GM21390 (cell line): ENCODE measurements at regions not wholly inside any gene's neighbourhood (a gene's known extent, or its start where the extent isn't known, plus 50 kb on each side); places are given as distances from the start of the nearest gene placed in this dataset.
"Not testable (repeated sequence)": the region's sequence is repeated elsewhere in the genome, so short reads cannot be mapped to it uniquely, and the experiment has no call there.

Experiments used
- ATAC-seq: cut with Tn5 transposase; IDR thresholded peaks from one replicate; pipeline ENCODE4 v1.9.1; 2021; ENCODE audit not compliant: unreplicated experiment

DNA sequence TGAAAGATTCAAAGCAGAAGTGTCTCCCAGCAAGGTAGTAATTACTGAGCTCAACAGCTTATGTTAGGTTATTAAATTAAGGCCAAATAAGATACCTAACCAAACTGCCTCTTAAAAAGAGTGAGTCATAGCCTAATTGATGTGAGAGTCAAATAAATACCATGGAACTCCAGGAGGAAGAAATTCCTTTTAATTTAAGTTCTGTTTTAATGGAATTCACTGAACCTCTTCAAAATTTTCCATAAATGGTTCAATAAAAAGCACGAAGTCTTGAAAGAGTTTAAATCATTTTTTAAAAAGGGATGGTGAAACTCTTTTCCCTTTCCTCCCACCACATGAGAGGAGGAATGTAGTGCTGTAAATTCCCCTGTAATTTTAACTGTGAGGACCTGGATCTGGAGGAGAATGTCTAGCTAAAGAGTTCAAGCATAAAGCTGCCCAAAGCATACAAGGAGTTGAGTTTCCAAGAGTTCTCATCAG lies 180.8 kb upstream of the MMADHC start:
- no peak for ATAC-seq

DNA sequence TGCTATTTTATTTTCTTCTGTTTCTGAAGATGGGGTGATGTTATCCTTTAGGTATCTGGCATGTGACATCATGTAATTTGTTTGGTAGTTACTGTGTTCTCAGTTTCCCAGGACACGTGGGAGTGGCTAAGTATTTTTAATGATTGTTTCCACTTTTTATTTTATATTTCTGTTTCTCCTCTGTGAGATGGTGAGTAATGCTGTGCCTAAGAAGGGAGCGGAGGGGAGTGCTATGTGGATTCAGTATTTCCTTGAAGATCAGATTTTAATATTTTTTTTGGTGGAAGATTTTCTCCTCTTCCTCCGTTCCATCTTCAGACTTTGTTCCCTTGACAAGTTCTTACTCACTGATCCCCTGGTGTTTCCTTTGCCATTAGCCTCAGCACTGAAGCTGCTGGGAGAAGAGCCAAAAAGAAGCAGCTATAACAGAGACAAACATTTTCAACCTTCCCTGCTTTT lies 180.0 kb upstream of the MMADHC start:
- no peak for ATAC-seq

DNA sequence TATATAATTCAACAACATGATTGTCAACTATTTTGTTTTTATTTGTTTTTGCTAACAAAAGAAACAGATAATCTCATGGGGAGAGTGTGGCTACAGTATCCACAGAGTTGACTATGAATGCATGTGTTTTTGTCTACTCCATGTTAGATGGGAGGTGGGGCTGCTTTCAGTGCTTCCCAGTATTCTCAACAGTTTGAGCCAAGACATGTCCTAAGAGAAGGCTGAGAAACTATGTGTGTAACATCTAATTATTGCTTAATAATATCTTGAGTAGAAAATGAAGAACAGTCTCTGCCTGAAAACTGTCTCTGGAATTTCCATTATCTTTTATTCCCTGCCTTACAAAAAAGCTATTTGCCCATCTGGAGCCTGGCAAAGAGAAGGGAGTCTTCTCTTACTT lies 178.8 kb upstream of the MMADHC start:
- ATAC-seq = no peak

DNA sequence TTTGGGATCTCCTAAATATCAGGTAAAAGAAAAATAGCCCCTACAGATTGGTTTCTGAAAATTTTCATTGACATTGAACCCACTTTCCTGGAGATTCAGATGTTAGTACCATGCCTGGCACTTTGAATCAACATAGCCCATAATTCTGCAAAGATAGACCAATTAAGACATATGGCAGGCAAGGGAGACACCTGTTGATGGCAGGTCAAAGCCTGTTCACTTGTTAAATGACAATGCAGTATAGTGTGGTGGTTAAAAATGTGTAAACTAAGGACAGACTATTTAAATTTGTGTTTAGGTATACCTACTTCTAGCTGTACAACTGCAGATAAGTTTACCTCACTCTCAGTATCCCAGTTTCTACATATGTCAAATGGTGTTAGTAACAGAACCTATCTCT lies 178.1 kb upstream of the MMADHC start:
- ATAC-seq = no peak

DNA sequence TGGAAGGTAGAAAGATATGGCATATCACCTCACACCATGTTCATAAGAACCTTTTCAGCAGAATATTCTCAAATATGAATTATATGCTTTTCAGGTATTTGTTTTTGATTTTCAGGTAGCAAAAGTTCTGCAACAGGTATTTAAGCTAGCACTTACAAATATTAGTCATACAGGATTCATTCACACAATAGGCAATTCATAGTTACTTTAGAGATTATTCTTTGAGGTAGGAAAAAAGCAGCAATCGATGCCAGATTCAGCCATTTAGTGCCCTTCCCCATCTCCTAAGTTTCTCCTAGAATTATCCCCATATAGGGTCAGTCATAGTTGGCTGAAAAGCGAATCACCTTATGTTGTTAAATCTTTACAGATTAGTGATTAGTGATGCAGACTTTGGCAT lies 177.4 kb upstream of the MMADHC start:
- ATAC-seq = no peak

DNA sequence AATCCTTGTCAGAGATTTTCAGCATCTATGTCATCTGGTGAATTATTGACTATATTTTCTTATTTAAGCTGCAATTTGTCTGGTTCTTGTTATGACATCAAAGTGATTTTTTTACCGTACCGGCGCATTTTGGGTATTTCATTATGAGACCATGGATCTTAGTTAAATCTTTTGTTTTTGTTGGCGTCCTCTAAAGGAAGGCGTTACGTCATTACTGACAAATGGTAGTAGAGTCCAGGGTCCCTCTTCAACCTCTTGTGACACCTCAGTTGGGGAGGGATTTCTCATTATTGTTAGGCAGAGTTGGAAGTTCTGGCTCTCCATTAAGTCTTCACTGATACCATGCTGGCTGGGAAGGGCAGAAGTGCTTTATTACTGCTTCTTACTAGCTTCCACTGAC lies 175.8 kb upstream of the MMADHC start:
- no peak for ATAC-seq

DNA sequence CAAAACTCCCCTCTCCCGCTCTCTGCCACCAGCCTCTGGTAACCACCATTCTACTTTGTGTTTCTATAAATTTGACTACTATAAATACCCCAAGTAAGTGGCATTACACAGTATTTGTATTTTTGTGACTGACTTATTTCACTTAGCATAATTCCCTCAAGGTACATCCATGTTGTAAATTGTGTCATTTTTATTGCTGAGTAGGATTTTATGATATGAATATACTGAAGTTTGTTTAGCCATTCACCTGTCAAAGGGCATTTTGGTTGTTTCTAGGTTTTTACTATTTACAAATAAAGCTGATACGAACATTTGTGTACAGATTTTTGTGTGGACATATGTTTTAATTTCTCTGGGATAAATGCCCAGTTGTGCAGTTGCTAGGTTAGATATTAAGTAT lies 174.0 kb upstream of the MMADHC start:
- ATAC-seq = no peak

DNA sequence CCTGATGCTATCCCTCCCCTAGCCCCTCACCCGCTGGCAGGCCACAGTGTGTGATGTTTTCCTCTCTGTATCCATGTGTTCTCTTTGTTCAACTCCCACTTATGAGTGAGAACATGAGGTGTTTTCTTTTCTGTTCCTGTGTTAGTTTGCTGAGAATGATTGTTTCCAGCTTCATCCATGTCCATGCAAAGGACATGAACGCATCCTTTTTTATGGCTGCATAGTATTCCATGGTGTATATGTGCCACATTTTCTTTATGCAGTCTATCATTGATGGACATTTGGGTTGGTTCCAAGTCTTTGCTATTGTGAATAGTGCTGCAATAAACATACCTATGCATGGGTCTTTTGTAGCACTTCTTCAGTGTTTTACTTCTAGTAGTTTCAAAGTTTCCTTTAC lies 171.8 kb upstream of the MMADHC start:
- not testable (repeated sequence) for ATAC-seq

DNA sequence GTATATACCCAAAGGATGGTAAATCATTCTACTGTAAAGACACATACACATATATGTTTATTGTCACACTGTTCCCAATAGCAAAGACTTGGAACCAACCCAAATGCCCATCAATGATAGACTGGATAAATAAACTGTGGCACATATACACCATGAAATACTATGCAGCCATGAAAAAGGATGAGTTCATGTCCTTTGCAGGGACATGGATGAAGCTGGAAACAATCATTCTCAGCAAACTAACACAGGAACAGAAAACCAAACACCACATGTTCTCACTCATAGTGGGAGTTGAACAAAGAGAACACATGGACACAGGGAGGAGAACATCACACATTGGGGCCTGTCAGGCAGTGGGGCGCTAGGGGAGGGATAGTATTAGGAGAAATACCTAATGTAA lies 167.1 kb upstream of the MMADHC start:
- not testable (repeated sequence) for ATAC-seq

DNA sequence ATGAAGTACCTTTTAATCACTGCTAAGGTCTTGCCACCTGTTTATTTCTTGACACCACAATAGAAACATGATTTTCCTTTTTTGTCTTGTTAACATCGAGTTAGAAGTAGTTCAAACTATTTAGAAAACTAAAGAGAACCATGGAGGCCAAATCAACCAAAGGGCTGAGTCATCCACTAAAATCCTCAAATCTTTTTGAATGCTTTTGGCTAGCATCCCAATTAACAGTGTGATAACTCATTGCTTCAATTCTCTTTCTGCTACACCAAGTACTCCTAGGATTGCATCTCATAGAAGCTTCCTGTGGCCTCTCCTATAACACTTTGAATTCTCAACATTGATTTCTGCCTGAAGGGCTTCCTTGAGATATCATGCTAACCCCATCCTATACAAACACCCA lies 159.9 kb upstream of the MMADHC start:
- ATAC-seq = no peak

DNA sequence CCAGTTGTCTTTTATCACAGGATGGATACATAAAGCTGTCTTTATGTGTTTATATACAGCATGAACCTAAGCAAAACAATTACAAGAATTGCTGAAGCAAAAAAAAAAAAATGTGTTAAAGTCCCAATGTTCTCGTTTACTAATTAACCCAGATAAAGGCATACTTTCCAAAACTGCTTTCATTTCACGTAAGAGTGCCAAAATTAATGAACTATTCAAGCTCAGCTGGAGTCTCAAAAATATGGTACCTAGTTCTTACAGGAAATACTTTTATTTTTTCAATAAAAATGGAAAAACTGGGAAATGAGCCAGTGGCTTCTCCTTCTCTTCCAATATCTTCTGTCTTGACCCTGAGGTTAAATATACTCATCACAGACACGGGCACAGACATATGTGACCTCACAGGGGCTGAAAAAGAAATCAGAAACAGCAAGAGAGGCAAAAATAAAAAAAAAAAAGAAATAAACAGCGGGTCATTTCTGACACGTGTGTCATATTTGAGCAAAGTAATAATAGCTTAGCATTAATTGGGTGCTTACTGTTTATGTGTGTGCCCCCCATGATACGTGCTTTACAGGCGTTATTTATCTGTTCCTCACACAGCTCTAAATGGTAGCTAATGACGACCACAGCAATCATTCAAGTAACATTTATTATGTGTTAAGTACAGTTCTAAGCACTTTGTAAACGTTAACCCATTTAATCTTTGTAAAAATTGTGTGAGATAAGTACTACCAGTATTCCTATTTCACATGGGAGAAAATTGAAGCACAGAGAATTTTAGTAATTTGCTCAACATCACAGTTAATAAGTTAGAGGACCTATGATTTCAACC lies 158.0 kb upstream of the MMADHC start:
- no peak for ATAC-seq

DNA sequence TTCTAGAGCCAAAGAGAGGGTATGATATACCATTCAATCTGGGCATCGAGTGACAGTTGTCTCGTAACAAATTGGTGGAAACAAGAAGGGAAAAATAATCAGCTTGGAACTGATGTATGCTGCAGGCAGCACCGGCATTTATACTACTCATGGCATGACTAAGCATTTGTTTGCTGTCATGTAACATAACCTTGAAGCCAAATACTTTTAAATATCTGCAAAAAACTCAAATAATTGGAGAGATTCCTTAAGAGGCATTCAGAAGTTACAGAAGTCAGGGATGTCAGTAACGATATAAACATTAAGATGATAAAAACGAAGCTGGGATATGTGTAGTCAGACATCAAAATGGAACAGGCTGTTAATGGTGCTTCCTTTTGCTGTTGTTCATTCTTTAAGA lies 157.3 kb upstream of the MMADHC start:
- no peak for ATAC-seq

DNA sequence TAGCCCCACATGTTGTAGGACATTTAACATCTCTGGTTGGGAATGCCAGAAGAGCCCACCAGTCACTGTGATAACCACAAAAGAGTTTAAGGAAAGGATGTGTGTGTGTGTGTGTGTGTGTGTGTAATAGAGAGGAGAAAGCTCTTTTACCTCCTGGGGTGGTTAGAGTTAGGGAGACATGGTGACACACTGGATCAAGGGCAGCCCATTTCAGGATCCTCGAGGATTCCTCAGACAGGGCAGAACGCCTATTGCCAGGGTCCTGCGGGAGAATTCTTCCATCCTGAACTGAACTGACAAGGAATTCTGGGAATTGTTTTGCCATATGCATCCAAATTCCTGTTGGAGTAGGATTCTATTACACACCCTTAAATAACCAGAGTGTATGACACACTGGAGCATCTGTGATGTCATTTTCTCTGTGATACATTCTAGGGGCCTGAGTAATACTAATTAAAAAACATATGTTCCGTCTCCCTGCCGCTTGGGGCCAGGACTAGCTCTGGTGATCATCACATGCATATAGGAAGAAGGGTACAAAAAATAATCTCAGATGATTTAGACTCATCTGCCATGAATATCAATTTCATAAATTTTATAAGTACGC lies 156.4 kb upstream of the MMADHC start:
- no peak for ATAC-seq

DNA sequence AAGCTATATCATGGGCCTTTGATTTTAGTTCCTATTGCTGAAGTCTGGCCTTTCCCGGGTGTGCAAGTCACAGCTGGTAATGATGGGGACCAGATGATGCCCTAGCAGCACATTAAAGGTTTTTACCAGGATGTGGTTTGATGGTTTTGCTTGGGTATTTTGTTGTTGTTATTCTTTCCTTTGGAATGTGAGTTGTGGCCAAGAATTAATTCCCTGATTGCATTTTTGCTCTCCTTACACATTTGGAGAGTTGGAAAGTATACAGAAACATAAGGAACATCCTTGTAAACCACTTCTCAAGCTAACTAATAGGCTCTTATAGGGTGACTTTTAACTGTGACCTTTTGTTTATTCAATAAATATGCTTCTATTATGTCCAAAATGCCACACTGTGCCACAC lies 154.1 kb upstream of the MMADHC start:
- ATAC-seq = no peak

DNA sequence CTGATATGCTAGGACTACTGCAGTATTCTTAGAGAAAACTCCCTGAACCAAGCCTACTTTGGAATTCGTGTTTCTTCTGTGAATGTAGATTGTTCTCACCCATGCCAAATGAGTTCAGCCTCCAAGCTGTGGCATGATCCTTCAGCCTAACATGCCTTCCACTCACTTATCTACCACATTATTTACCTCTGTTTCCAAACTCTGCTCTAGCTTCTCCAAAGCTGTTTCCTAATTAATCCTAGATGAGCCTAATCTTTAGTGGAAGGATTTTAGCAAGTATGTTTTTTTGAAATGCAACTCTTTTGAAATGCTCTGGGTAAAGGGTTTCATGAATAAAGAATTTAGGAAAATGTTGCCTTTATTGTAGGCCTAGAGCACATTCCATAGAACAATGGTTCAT lies 152.9 kb upstream of the MMADHC start:
- ATAC-seq = no peak

DNA sequence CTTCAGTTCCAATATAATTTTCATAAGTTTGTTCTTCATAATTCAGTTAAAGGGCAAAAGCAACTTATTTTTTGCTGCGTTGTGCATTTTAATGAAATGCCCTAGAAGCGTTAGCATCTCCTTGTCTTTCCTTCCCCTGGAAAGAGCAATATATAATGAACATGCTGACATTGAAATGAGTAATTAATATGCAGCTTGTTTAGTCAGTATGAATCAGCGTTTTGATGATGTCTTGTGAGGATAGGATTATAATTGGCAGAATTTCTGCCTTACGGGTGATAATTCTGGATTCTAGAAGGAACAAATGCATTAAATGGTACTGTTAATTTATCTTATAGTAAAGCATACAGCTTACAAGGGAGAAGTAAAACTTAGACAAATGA lies 152.3 kb upstream of the MMADHC start:
- no peak for ATAC-seq

DNA sequence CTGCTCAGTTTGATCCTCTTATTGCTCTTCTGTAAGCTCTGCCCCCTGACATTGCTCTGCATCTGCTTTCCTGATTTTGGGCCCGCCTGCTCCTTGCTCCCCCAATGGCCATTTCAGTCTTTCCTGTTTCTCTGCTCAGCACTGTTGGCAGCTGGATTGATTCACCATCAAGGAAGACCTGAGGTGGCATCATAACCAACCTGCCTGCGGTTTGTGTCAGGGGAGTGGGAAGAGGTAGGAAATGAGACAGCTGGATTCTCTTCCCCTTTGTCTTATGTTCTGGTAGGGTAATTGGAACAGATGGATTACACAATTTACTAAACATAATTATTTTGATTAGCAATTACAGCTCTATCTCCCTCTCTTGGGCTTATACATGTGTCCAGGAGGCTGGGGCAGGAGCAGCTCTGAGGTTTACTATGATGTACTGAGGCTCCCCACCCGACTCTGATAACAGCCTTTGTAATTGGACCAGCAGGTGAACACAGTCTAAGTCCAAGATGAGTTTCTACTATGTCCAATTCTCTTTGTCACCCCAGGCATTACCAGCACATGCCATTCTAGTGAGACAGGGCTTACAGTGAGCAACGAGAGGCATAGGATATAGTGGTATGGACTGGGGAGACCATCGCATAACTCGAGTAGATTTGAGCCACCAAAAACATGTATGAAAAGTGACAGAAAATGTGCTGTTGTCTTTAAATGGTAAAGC lies 151.8 kb upstream of the MMADHC start:
- ATAC-seq = no peak

DNA sequence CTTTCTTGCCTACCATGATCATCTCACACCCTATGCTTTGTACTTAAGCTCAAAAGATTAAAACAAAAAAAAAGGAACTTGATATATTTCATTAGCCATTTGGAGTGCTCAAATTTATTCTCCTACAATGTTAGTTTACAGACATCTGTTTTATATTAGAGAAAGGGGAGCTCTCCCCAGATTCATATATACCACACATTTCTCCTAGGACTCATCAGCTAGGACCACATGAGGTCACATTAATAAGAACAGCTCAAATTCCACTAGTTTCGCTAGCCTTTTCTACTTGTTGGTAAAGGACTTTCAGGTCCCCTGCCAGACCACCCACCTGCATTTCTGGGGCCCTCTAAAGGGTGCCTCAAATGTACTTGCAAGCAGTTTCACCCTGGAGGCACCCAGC lies 151.2 kb upstream of the MMADHC start:
- no peak for ATAC-seq

DNA sequence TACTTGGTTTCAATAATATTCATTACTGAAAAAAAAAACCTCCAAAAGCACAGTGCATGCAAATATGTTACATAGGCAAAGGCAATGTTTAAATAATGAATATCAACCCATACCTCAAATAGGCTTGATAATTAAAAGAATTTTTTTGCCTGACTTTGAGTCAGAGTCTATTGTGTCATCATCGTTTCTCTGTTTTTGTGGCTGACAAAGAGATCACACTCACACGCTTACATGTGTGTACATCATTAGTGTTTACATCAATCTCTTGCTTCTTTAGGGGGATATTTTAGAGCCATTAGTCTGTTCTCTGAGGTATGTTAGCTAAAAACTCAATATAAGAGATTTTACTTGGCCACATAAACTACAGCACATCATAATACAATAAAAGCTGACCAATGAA lies 150.3 kb upstream of the MMADHC start:
- no peak for ATAC-seq

DNA sequence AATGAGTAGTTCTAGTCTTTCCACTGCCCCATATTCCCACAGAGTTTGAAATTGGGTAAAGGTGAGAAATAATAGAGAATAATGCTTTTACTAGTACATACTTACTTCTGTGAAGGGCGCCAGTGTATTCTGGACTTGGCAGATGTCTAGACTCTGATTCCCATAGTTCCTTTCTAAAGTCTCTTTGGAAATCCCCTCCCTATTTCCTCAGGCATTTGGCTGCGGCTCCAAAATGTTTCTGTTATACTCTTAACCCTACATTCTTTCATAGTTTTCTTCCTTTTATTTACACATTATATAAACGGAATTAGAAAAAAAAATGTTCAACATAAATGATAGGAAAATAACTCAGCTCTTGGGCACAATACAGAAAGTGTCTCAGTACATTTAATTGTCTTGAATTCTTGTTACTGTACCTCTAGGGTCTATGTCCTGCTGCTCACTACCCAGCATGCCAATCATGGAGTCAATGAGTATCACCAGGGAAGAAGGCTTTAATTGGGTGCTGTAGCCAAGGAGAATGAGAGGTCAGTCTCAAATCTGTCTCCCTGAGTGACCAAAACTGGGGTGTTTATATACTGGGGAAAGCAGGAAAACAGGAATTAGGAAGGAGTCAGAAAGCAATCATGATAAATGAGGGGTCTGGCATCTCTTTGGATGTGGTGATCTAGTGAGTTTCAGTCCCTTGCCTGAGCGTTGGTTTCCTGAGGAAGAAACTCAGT lies 147.8 kb upstream of the MMADHC start:
- no peak for ATAC-seq

DNA sequence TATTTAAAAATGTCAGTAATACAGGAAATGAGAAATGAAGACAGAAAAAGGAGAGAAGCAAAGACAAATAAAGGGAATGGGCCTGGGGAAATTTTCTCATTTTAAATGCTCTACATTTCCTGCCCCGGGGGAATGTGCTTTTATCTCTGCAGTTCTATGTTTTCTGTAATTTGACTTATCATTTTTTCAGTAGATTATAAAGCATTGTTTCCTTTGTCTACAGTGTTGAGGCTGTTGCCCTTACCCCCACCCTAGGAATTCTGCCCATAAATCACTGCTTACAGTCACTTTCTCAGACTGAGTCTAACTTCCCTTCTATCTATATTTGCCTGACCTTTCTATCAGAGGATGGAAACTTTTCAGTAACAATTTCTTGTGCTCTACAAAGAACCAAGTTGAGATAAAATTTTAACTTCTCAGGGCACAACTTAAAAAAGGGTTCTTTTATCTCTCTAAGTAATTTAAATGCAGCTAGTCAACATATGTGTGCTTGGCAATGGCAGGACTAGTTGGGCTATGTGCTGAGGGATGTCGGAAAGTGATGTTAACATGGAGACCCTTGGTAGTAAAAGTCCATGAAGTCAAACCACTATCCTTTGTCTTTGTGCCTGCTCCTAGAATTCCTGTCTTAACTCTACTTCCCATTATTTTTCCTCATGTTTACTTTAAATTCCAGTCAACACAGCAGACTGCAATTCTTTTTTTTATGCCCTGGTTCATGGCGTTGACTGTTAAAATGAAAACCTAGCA lies 146.5 kb upstream of the MMADHC start:
- no peak for ATAC-seq
